GM21529 (cell line): ENCODE measurements at regions not wholly inside any gene's neighbourhood (a gene's known extent, or its start where the extent isn't known, plus 50 kb on each side); places are given as distances from the start of the nearest gene placed in this dataset.
A peak's percentile ranks its signal among the peaks of the same experiment; 100 is the strongest.
"Not testable (repeated sequence)": the region's sequence is repeated elsewhere in the genome, so short reads cannot be mapped to it uniquely, and the experiment has no call there.

Experiments used
- ATAC-seq: cut with Tn5 transposase; IDR thresholded peaks from one replicate; pipeline ENCODE4 v1.9.1; 2021; ENCODE audit not compliant: unreplicated experiment

- not testable (repeated sequence) for ATAC-seq
These were observed 1348.2 kb downstream of the GATA3 start for GRCh38 chr10:9402507-9403195.

- ATAC-seq, result not testable (repeated sequence)
These were observed 1352.7 kb downstream of the GATA3 start for GRCh38 chr10:9407201-9407600.

GRCh38 chr10:9416331-9416730 lies 1361.8 kb downstream of the GATA3 start:
- no peak for ATAC-seq

- no peak for ATAC-seq
These were observed 1365.3 kb downstream of the GATA3 start for GRCh38 chr10:9419757-9420156.

- no peak for ATAC-seq
These were observed 1372.7 kb downstream of the GATA3 start for GRCh38 chr10:9427209-9427608.

- no peak for ATAC-seq
These were observed 1382.6 kb downstream of the GATA3 start for GRCh38 chr10:9437131-9437530.

GRCh38 chr10:9443758-9444157 lies 1389.3 kb downstream of the GATA3 start:
- ATAC-seq, result no peak

- ATAC-seq, result no peak
These were observed 1395.0 kb downstream of the GATA3 start for GRCh38 chr10:9449530-9449929.

- ATAC-seq, result no peak
These were observed 1396.3 kb downstream of the GATA3 start for GRCh38 chr10:9450801-9451200.

- no peak for ATAC-seq
These were observed 1396.8 kb downstream of the GATA3 start for GRCh38 chr10:9451211-9451773.

GRCh38 chr10:9452056-9452455 lies 1397.6 kb downstream of the GATA3 start:
- ATAC-seq, result no peak

GRCh38 chr10:9453871-9454270 lies 1399.4 kb downstream of the GATA3 start:
- ATAC-seq, result not testable (repeated sequence)

GRCh38 chr10:9469663-9470205 lies 1415.2 kb downstream of the GATA3 start:
- ATAC-seq, result no peak

GRCh38 chr10:9470581-9470980 lies 1416.1 kb downstream of the GATA3 start:
- ATAC-seq, result no peak

GRCh38 chr10:9501944-9502343 lies 1447.5 kb downstream of the GATA3 start:
- no peak for ATAC-seq

- no peak for ATAC-seq
These were observed 1449.7 kb downstream of the GATA3 start for GRCh38 chr10:9504227-9504626.

- ATAC-seq, result no peak
These were observed 1451.1 kb downstream of the GATA3 start for GRCh38 chr10:9505546-9505945.

- no peak for ATAC-seq
These were observed 1454.1 kb downstream of the GATA3 start for GRCh38 chr10:9508606-9509005.

- no peak for ATAC-seq
These were observed 1456.1 kb downstream of the GATA3 start for GRCh38 chr10:9510626-9511025.

GRCh38 chr10:9515922-9516321 lies 1461.4 kb downstream of the GATA3 start:
- ATAC-seq, result no peak

- peak; percentile 93 for ATAC-seq
These were observed 1481.3 kb downstream of the GATA3 start for GRCh38 chr10:9535744-9536143.

GRCh38 chr10:9545073-9545472 lies 1472.6 kb upstream of the CELF2 start:
- no peak for ATAC-seq
